ENCODE measurements at regions not wholly inside any gene's neighbourhood (a gene's known extent, or its start where the extent isn't known, plus 50 kb on each side); places are given as distances from the start of the nearest gene placed in this dataset.

DNA sequence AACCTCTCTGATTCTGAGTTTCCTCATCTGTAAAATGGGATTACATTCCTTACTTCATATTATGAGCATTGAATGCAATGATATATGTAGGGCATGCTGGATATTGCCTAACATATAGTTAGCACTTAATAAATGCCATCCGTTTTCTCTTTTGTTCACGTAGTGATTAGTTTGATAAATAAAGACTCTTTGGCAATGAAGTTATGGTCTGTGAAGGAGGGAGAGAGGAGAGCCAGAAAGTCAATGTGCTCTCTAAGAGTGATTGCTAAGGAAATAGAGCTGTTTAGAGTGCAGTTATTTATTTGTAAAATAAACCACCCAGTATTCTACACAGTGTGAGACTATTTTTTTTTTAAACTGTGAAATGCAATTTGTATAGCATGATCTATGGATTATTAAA, 207.9 kb upstream of the E2F8 start:
- TF ChIP-seq CHD7 (IDR thresholded peaks at IDR 0.05; ENCODE audit: insufficient replicate concordance, low read length) (no peak), POLR2A (IDR thresholded peaks at IDR 0.05; ENCODE audit: control extremely low read depth in 1 of 2, low read depth in 2 of 2, low read length in 2 of 2) (no peak), GABPA (IDR thresholded peaks at IDR 0.05; ENCODE audit: borderline replicate concordance, insufficient read depth, low read length) (no peak), CTCF (IDR thresholded peaks at IDR 0.05; ENCODE audit: control extremely low read depth in 1 of 3, insufficient read depth in 1 of 3, low read depth in 1 of 3, low read length in 3 of 3) (no peak), RBBP5 (IDR thresholded peaks at IDR 0.05; ENCODE audit: borderline replicate concordance, low read depth, low read length) (no peak)
